Esophagus muscularis mucosa (tissue), 4 donors: ENCODE measurements at regions not wholly inside any gene's neighbourhood (a gene's known extent, or its start where the extent isn't known, plus 50 kb on each side); places are given as distances from the start of the nearest gene placed in this dataset.
"Not testable (repeated sequence)": the region's sequence is repeated elsewhere in the genome, so short reads cannot be mapped to it uniquely, and the experiment has no call there.

Experiments used
- DNase-seq: peaks from one replicate; pipeline ENCODE4 v3.0.0-alpha.2; 2017; ENCODE audit errors: extremely low spot score
- H3K27ac ChIP-seq, 4 donors: fragments of 200-600 bp; sonication (generic); replicated peaks in 1 of 4; 1 replicate in 3 of 4; 2 replicates in 1 of 4; pipeline ENCODE4 v1.5.1; 2016 to 2019; ENCODE audit warnings: mild to moderate bottlenecking in 1 of 4
- H3K27me3 ChIP-seq, 4 donors: fragments of 200-600 bp; sonication (generic); one replicate each; pipeline versions ENCODE4 v1.5.1 to v1.6.0; 2016 to 2019
- H3K36me3 ChIP-seq, 4 donors: fragments of 200-600 bp; sonication (generic); one replicate each; pipeline ENCODE4 v1.5.1; 2016 to 2019
- H3K4me1 ChIP-seq, 4 donors: fragments of 200-600 bp; sonication (generic); one replicate each; pipeline ENCODE4 v1.5.1; 2016 to 2019
- H3K4me3 ChIP-seq, 4 donors: fragments of 200-600 bp; sonication (generic); 1 replicate in 2 of 4; 2 replicates in 2 of 4; pipeline ENCODE4 v1.5.1; 2016 to 2019; ENCODE audit warnings: mild to moderate bottlenecking in 4 of 4, moderate library complexity in 1 of 4
- H3K9me3 ChIP-seq, 4 donors: fragments of 200-600 bp; sonication (generic); 1 replicate in 3 of 4; 2 replicates in 1 of 4; pipeline ENCODE4 v1.5.1; 2016 to 2019
- WGBS: methylation state at CpG from one replicate; pipeline ENCODE4 v1.1.5; 2018; 5-methylcytosine and 5-hydroxymethylcytosine counted together
- intact Hi-C: fragments of 100-400 bp; cut with DNase I; formaldehyde crosslinking; loops from one replicate; pipeline ENCODE4 v1.15.1; 2023

DNA sequence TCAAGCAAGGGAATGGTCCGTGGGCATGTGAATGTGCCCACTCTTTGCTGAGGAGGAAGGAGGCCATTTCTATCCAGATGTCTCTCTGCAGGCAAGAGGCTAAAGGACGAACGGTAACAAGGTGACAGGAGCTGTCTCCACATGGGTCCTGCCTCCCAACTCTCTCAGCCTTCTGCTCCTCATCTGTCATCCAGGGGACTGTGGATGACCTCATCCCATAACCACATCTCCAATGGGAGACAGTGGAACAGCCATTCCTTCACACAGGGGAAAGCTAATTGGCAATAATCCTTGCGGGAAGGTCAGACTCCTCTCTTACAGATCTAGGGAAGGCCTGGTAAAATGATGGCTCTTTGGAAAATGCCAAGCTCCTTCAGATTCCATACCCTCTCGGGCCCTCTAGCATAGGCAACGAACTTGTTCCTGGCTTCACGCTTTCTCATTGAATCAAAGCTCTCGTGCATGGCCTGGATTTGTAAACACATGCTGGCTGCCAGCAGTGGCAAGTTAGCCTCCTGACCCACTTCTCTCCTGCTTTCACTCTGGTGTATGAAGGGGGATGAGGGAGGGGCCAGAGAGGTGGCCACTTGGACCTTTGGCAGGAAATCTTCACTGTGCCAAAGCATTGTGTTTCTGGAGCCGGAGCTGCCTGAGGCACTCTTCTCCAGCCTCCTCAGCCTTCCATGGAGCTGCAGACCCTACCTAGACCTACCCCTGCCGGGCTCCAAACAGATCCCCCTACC is 94.5 kb upstream of the FAM72C start:
- H3K36me3 ChIP-seq, intact Hi-C loops, H3K4me3 ChIP-seq, DNase-seq, H3K9me3 ChIP-seq, H3K27me3 ChIP-seq, H3K4me1 ChIP-seq, H3K27ac ChIP-seq: not testable (repeated sequence)
- WGBS: 51% methylated on average over 3 of the region's 10 CpGs

DNA sequence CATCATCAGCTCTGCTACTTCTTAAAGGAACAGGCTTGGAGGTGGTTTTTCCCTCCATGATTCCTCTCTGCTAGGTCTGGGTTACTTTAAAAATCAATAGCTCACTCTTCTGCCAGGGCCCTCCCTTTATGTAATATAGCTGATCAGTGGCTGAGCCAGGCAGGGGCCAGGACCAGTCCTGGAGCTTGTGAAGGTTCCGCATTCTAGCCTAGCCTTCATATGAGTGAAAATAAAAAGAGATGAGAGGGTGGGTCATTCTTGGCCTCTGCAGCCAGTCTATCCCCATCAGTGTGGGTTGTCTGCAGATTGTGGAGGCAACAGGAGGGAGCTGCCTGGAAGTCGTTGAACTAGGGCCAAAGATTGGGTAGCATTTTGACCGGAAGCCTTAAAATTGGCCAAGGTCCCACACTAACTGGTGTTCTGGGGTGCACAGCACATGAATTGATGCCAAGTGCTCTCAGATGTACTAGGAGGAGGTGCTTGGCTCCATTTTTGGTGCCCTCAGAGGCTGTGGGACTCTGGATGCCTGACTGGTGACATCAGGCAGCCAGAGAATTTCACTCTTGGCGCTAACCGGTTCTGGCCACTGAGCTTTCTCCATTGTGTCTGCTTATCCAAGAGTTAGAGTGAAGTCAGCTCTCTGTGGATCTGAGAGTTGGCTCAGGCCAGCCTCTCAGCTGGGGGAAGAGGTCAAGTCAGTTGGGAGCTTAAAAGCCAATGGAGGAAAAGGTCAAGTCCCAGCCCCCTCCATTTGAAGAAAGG is 93.7 kb upstream of the FAM72C start:
- no CpG with 5 or more reads among the region's 5 CpGs for WGBS
- H3K4me3 ChIP-seq, H3K27ac ChIP-seq, H3K4me1 ChIP-seq, H3K36me3 ChIP-seq, H3K9me3 ChIP-seq, intact Hi-C loops, DNase-seq, H3K27me3 ChIP-seq: not testable (repeated sequence)

DNA sequence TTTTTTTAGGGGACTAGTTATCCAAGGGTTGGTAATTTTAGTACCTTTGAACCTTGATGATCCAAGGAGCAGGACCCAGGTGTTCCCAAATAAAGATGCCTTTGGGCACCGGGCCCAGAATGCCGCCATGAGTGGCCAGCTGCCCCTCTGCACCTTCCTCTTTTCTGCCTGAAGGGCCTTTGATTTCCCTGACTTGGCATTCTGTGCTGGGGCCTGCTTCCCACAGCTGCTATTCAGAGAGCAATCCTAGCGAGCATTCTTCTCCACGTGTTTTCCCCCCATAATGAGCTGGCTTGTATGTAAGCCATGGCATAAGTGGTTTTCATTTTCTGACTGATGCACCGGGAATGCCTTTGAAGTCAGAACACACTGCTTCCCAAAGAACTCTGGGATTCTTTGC is 77.6 kb upstream of the FAM72C start:
- H3K4me3 ChIP-seq, H3K27ac ChIP-seq, H3K27me3 ChIP-seq, DNase-seq, H3K36me3 ChIP-seq, intact Hi-C loops, H3K4me1 ChIP-seq, H3K9me3 ChIP-seq: not testable (repeated sequence)
- WGBS: no CpG with 5 or more reads among the region's 5 CpGs

DNA sequence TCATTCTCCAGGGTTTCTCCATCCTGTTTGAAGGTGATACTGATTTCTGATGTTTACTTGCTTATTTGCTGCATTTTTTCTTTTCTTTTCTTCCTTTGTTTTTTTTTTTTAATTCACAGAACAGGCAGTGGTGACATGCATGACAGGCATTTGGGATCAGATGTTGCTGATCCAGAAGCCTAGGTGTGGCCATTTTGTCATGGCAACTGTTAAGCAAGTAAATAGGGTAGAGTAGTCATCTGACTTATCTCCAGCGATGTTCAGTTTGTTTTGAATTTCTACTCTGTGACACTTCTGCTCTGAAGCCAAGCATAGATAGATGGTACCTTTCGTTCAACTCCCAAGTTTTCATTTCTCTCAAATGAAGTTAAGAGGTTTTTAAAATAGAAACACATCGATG is 74.9 kb upstream of the FAM72C start:
- H3K36me3 ChIP-seq, H3K27ac ChIP-seq, intact Hi-C loops, H3K4me3 ChIP-seq, DNase-seq, H3K4me1 ChIP-seq, H3K27me3 ChIP-seq, H3K9me3 ChIP-seq: not testable (repeated sequence)
- no CpG with 5 or more reads among the region's 3 CpGs for WGBS

DNA sequence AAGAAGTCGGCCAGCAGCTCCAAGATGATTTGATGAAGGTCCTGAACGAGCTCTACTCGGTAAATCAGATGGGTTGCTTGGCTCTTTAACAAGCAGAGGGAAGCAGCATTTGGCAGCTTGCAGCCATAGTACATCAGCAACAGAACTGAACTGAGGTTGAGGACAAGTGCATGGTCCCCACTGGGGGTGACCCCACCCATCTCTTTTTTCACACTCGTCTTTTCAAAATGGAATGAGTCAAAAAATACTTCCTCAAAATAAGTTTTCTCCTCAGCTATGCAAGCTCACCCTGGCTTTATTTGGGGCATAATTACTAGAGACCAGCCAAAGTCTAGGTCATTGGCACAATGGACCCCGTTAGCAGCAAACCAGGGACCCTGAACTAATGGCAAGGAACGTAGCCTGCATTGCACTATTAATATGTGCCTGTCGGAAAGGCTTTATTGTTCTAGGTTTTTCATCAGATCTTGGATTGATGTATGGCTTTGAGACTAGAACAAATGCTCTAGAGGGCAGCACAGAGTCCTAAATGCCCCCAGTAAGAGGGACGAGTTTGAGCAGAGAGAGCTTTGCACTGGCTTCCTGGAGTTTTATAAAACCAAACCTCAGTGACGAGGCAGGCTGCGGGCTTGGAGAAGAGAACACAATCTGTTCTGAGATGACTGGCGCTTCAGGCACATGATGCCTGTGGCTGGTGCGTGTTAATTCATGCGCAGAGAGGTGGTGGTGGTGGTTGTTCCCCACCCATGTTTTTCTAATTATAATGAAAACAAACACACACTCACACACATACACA is 74.2 kb upstream of the FAM72C start:
- H3K36me3 ChIP-seq, H3K9me3 ChIP-seq, H3K4me3 ChIP-seq, H3K27ac ChIP-seq, H3K27me3 ChIP-seq, DNase-seq, H3K4me1 ChIP-seq, intact Hi-C loops: not testable (repeated sequence)
- WGBS: 82% methylated on average over 4 of the region's 13 CpGs

DNA sequence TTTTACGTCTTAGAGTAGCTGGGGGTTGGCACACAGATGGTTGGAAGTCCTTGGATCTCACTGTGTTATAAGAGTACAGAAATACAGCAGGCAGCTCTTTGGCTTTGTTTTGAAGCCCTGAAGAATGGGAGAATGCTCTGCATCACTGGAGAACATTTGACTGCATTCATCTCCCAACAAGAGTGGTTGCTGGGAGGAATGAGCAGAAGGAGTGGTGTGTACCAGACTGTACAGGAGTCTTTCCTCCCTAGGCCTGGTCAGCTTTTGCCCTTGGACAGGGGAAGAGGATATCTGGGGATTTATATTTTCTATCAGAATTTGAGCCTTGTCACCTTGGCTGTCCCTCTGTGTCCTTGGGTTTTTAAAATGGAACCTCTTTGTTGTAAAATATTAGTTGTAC is 70.5 kb upstream of the FAM72C start:
- H3K4me1 ChIP-seq, H3K9me3 ChIP-seq, H3K36me3 ChIP-seq, intact Hi-C loops, H3K4me3 ChIP-seq, DNase-seq, H3K27ac ChIP-seq, H3K27me3 ChIP-seq: not testable (repeated sequence)
- no CpG with 5 or more reads among the region's 1 CpG for WGBS

DNA sequence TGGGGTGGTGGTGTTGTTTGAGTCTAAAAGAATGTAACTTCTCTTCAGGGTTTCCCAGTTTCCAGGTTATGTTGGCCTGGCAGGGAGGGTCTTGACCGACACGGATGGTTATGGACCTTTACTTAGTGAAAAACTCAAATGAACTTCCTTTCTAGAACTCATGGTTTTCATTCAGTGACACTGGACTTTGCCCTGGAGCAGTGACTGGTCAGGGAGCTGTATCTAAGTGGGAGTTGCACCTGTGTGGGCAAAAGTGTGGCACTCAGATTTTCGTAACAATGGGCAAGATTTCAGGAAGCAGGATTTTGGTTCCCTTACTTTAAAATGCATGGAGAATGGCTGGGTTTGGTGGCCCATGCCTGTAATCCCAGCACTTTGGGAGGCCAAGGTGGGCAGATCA is 68.5 kb upstream of the FAM72C start:
- H3K4me1 ChIP-seq, H3K9me3 ChIP-seq, DNase-seq, intact Hi-C loops, H3K27ac ChIP-seq, H3K27me3 ChIP-seq, H3K4me3 ChIP-seq, H3K36me3 ChIP-seq: not testable (repeated sequence)
- no CpG with 5 or more reads among the region's 3 CpGs for WGBS

DNA sequence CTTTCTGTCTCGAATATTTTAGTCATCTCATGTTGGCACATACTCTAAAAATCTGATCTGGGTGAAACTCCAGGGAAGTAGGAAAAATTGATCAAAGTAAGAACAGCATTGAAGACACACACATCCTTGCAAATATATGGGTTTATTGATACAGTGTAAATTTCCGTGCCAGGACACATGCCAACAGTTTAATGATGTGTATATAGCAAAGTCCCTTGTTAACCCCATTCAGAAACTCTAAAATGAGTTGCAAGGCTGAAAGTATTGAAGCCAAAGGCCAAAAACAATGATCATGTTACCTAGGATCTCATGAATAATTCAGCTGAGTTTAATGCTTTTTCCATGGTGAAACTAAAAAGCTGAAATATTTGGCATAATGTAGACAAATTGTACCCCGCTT is 62.3 kb upstream of the FAM72C start:
- H3K27me3 ChIP-seq, H3K36me3 ChIP-seq, H3K4me1 ChIP-seq, H3K9me3 ChIP-seq, H3K27ac ChIP-seq, H3K4me3 ChIP-seq, DNase-seq, intact Hi-C loops: not testable (repeated sequence)
- no CpG with 5 or more reads among the region's 3 CpGs for WGBS

DNA sequence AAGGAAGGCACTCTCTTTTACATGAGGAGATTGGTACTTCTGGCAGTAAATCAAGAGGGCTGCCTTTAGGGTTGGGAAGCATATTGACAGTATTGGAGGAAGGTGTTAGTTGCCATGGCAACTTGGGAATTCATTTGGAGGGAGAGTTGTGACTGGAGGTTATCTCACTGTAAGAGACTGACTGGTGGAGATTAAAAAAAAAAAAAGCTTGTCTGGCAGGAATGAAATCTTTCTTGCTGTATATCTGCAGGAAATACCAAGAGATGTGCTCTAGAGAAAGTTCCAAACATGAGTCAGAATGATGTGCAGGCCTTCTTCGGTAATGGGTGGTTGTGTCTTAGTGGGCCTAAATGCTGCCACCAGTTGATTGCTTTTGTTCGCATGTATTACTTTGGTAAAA is 59.8 kb upstream of the FAM72C start:
- DNase-seq, intact Hi-C loops, H3K27me3 ChIP-seq, H3K9me3 ChIP-seq, H3K36me3 ChIP-seq, H3K4me1 ChIP-seq, H3K4me3 ChIP-seq, H3K27ac ChIP-seq: not testable (repeated sequence)
- no CpG with 5 or more reads among the region's 2 CpGs for WGBS

DNA sequence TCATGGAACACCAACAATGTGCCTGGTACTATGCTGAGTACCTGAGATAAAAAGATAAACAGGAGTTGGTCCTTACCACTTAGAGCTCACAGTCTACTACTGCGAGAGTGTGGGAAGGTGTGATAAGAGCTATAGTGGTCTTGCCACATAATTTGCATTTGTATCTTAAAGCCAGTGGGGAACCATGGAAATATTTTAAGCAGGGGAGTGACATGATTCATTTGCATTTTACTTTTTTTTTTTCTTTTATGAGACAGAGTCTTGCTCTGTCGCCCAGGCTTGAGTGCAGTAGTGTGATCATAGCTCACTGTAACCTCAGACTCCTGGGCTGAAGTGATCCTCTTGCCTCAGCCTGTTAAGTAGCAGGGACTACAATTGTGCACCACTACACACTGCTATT is 54.2 kb upstream of the FAM72C start:
- no CpG with 5 or more reads among the region's 2 CpGs for WGBS
- H3K27ac ChIP-seq, DNase-seq, H3K4me1 ChIP-seq, H3K27me3 ChIP-seq, H3K4me3 ChIP-seq, H3K36me3 ChIP-seq, intact Hi-C loops, H3K9me3 ChIP-seq: not testable (repeated sequence)

DNA sequence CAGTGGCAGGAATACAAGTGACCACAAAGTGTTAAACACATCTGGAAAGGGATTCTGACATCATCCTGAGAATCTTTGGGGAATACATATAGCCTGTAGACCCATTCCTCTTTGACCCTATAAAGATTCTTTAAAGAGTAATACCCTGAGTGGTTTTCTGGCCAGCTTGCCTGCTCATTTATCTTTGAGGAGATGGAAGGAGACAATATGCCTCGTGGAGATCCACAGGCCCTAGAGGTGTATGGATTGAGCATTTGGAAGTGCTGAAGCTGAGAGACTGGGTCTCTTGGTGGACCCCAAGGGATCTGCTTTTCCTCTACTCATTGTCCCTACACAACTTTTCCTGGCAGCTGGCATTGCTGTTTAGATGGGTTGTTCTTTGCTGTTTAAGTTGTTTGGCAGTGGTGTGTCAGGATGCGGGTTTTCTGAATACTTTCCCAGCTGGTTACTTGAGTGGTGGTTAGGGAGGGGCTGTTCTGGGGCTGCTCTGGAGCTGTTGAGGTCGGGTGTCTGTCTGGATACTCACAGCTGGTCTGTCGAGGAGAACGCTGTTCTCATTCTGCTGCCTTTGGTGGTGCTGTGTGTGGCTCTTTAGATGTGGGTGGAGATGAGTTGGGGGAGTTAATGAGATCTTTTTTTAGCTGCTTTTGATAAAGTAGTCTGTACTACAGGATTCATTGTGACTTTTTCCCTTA is 50.1 kb upstream of the FAM72C start:
- DNase-seq, intact Hi-C loops, H3K4me1 ChIP-seq, H3K27ac ChIP-seq, H3K9me3 ChIP-seq, H3K27me3 ChIP-seq, H3K36me3 ChIP-seq, H3K4me3 ChIP-seq: not testable (repeated sequence)
- WGBS: no CpG with 5 or more reads among the region's 5 CpGs
